SK-N-DZ (cell line): ENCODE measurements at regions not wholly inside any gene's neighbourhood (a gene's known extent, or its start where the extent isn't known, plus 50 kb on each side); places are given as distances from the start of the nearest gene placed in this dataset.
"Not testable (repeated sequence)": the region's sequence is repeated elsewhere in the genome, so short reads cannot be mapped to it uniquely, and the experiment has no call there.

Source experiments
- DNase-seq: peaks from one replicate; pipeline ENCODE4 v3.0.0-alpha.2; 2015; ENCODE audit warnings: low spot score

- no peak for DNase-seq
These were observed 1408.7 kb upstream of the GOT2 start for GRCh38 chr16:60142619-60143347.

- no peak for DNase-seq
These were observed 1403.8 kb upstream of the GOT2 start for GRCh38 chr16:60137891-60138290.

GRCh38 chr16:60127196-60127595 lies 1393.1 kb upstream of the GOT2 start:
- no peak for DNase-seq

DNA sequence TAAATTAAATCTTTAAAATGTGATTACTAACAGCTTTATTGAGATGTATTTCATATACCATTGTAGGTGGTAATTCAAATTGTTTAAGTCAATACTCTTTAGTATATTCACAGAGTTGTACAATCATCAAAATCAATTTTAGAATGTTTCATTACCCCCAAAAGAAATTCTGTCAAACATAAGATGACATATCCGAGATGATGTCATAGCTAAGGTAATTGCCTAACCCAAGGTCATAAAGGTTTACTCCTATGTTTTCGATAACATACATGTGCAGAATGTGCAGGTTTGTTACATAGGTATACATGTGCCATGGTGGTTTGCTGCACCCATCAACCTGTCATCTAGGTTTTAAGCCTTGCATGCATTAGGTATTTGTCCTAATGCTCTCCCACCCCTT lies 1392.0 kb upstream of the GOT2 start:
- not testable (repeated sequence) for DNase-seq

- DNase-seq = no peak
These were observed 1389.4 kb upstream of the GOT2 start for GRCh38 chr16:60123392-60124023.

- no peak for DNase-seq
These were observed 1386.5 kb upstream of the GOT2 start for GRCh38 chr16:60120586-60120985.

DNA sequence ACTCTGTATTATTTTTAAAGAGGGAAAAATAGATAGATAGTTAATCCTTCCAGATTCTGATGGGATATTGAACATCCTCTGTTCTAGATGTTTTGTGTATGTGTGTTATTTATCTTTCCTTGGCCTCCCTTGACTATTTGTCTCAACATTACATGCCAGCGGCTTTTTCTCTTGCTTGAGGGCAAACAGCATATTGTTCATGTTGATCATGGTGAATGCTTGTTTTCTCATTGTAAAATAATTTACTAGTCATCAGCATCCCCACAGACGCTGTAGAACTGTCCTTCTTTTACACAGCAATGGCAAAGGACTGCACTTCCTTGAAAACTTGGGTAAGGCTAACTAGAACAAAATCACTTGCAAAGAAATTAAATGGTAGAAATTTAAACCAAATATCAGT lies 1376.4 kb upstream of the GOT2 start:
- no peak for DNase-seq

GRCh38 chr16:60107871-60108270 lies 1373.8 kb upstream of the GOT2 start:
- DNase-seq = no peak

GRCh38 chr16:60107437-60107836 lies 1373.3 kb upstream of the GOT2 start:
- DNase-seq = no peak

DNA sequence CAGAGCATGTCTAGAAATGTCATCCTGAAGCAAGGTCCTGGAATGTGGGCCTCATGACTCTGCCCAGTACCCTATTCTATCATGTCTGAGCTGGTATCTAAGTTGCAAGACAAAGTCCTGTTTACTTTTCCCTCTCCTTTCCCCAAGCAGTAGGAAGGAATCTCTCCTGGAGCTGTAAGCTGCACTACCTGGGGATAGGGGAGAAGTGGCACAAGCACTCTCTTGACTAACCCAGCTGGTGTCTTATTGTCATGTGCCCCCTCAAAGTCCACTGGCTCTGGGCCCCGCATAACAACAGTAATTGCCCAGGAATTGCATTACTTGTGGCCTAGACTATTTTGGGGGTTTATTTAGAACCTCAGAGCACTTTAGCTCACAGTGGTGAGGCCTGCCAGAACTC lies 1366.3 kb upstream of the GOT2 start:
- no peak for DNase-seq

- no peak for DNase-seq
These were observed 1357.4 kb upstream of the GOT2 start for GRCh38 chr16:60091529-60091928.

DNA sequence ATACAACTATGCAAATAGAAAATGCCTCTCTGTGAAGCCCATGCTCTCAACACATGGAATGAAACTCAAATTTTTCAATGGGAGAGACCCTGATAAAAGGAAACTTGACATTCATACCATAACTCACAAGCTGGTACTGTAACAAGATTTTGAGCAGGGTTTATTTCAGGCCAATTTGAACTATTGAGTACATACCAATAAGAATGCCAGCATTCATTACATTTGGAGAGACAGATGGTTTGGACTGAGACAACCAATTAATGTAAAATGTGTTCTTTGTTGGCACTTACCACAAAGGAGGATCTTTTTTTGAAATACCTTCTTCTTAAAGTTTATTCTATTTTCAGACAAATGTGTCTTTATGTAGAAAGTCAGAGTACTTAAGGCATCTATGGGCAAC lies 1357.0 kb upstream of the GOT2 start:
- no peak for DNase-seq

GRCh38 chr16:60087530-60087929 lies 1353.4 kb upstream of the GOT2 start:
- DNase-seq = no peak

DNA sequence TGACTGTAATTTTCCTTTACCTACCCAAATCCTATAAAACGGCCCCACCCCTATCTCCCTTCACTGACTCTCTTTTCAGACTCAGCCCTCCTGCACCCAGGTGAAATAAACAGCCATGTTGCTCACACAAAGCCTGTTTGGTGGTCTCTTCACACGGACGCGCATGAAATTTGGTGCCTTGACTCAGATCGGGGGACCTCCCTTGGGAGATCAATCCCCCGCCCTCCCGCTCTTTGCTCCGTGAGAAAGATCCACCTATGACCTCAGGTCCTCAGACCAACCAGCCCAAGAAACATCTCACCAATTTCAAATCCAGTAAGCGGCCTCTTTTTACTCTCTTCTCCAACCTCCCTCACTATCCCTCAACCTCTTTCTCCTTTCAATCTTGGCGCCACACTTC lies 1344.7 kb upstream of the GOT2 start:
- not testable (repeated sequence) for DNase-seq

- no peak for DNase-seq
These were observed 1343.7 kb upstream of the GOT2 start for GRCh38 chr16:60077861-60078260.

- DNase-seq = no peak
These were observed 1340.3 kb upstream of the GOT2 start for GRCh38 chr16:60074378-60074777.

- no peak for DNase-seq
These were observed 1339.3 kb upstream of the GOT2 start for GRCh38 chr16:60073376-60073775.

- no peak for DNase-seq
These were observed 1329.9 kb upstream of the GOT2 start for GRCh38 chr16:60064026-60064425.

- DNase-seq = no peak
These were observed 1327.3 kb upstream of the GOT2 start for GRCh38 chr16:60061396-60061795.

DNA sequence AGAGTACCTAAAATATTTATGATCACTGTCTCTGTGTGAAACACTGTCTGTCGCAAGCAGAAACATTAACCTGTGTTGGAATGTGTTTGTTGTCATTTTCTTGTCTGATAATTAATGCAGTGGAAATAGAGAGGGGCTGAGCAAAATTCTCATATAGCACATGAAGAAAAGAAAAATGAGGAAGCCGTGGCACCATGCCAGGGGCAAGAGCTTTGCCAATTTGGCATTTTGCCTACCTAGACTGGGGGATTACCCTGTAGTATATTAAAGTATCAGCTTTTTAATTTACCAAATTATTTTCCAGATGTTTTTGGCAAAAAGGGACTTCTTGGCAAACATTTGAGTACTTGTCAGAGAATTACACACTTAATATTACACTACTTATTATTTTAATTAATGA lies 1326.6 kb upstream of the GOT2 start:
- no peak for DNase-seq

- DNase-seq = no peak
These were observed 1325.0 kb upstream of the GOT2 start for GRCh38 chr16:60059141-60059540.

GRCh38 chr16:60041671-60042070 lies 1307.6 kb upstream of the GOT2 start:
- no peak for DNase-seq

GRCh38 chr16:60031740-60032139 lies 1297.6 kb upstream of the GOT2 start:
- DNase-seq = no peak

DNA sequence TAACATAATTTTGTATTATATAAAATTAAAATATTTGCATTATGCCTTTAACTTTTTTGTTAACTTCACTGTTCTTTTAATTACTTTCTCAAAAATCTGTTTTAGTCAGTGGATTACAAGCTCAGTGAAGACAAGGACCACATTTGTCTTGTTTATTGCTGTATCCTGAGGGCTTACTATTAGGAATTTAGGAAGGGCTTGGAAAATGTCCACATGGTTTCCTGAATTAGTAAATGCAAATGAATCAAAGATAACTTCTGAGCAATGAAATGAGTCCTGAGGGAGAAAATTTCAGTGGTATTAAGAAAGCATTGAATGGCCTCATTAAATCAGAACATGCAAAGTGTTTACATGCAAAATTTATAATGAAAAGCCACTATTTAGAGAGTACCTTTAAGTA lies 1293.2 kb upstream of the GOT2 start:
- DNase-seq = no peak
